Upper lobe of left lung (tissue), 6 donors: ENCODE measurements at regions not wholly inside any gene's neighbourhood (a gene's known extent, or its start where the extent isn't known, plus 50 kb on each side); places are given as distances from the start of the nearest gene placed in this dataset.
A peak's percentile ranks its signal among the peaks of the same experiment; 100 is the strongest.

Source experiments
- ATAC-seq, 2 donors: fragments of 200-7000 bp; cut with Tn5 transposase; one replicate each; pipeline ENCODE4 v1.9.1; 2022; ENCODE audit warnings: mild to moderate bottlenecking in 2 of 2, moderate library complexity in 2 of 2; ENCODE audit not compliant: low FRiP score in 2 of 2
- DNase-seq, 2 donors: peaks; one replicate each; pipeline ENCODE4 v3.0.0-alpha.2; 2019 to 2020
- H3K27ac ChIP-seq, 4 donors: fragments of 200-600 bp; sonication (generic); one replicate each; pipeline ENCODE4 v1.5.1; 2016 to 2019
- H3K27me3 ChIP-seq, 4 donors: fragments of 200-600 bp; sonication (generic); one replicate each; pipeline ENCODE4 v1.5.1; 2017 to 2019
- H3K36me3 ChIP-seq, 4 donors: fragments of 200-600 bp; sonication (generic); one replicate each; pipeline ENCODE4 v1.5.1; 2016 to 2019
- H3K4me1 ChIP-seq, 4 donors: fragments of 200-600 bp; sonication (generic); one replicate each; pipeline ENCODE4 v1.5.1; 2018 to 2019
- H3K4me3 ChIP-seq, 4 donors: fragments of 200-600 bp; sonication (generic); one replicate each; pipeline ENCODE4 v1.5.1; 2017 to 2019; ENCODE audit warnings: mild to moderate bottlenecking in 2 of 4, moderate library complexity in 1 of 4
- H3K9me3 ChIP-seq, 4 donors: fragments of 200-600 bp; sonication (generic); one replicate each; pipeline ENCODE4 v1.5.1; 2018 to 2019
- EP300 ChIP-seq, 4 donors: sonication (generic); formaldehyde crosslinking; IDR thresholded peaks; one replicate each; pipeline ENCODE4 v1.5.1; 2017; ENCODE audit warnings: antibody characterized with exemption in 4 of 4, control low read depth in 2 of 4
- POLR2A ChIP-seq, 4 donors: fragments of 450-650 bp; IDR thresholded peaks; one replicate each; pipeline ENCODE4 v1.5.1; 2016 to 2017; ENCODE audit warnings: antibody characterized with exemption in 4 of 4, mild to moderate bottlenecking in 2 of 4
- POLR2AphosphoS5 ChIP-seq, 2 donors: sonication (generic); formaldehyde crosslinking; IDR thresholded peaks; one replicate each; pipeline ENCODE4 v1.5.1; 2017; ENCODE audit warnings: antibody characterized with exemption in 2 of 2
- WGBS, 2 donors: methylation state at CpG; one replicate each; pipeline ENCODE4 v1.1.5; 2017 to 2018; 5-methylcytosine and 5-hydroxymethylcytosine counted together
- TF ChIP-seq, protein P1 (sequence below), 6 experiments: fragments of 450-650 bp in 4 of 6; fragments of 200-600 bp in 2 of 6; sonication (generic) in 2 of 6; IDR thresholded peaks; one replicate each; pipeline ENCODE4 v1.5.1; 2016 to 2019; ENCODE audit warnings: antibody characterized with exemption in 6 of 6
- donor health status: DM: no; HTN: no; CAD: no; lungs with moderate emphysema.
- donor health status: DM: no; HTN: yes; CAD: no; lungs with severe emphysema.

- no peak for ATAC-seq
- no peak for DNase-seq
- TF ChIP-seq, protein P1, sequence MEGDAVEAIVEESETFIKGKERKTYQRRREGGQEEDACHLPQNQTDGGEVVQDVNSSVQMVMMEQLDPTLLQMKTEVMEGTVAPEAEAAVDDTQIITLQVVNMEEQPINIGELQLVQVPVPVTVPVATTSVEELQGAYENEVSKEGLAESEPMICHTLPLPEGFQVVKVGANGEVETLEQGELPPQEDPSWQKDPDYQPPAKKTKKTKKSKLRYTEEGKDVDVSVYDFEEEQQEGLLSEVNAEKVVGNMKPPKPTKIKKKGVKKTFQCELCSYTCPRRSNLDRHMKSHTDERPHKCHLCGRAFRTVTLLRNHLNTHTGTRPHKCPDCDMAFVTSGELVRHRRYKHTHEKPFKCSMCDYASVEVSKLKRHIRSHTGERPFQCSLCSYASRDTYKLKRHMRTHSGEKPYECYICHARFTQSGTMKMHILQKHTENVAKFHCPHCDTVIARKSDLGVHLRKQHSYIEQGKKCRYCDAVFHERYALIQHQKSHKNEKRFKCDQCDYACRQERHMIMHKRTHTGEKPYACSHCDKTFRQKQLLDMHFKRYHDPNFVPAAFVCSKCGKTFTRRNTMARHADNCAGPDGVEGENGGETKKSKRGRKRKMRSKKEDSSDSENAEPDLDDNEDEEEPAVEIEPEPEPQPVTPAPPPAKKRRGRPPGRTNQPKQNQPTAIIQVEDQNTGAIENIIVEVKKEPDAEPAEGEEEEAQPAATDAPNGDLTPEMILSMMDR (IDR thresholded peaks at IDR 0.05): no peak
- no peak for TF ChIP-seq POLR2AphosphoS5 (IDR thresholded peaks at IDR 0.05)
- TF ChIP-seq POLR2A (IDR thresholded peaks at IDR 0.05): no peak
- no peak for TF ChIP-seq EP300 (IDR thresholded peaks at IDR 0.05)
- H3K36me3 ChIP-seq: no peaks in the 10 kb centered on the region
- no peaks in the 10 kb centered on the region for H3K4me1 ChIP-seq
- no peak overlapping the region for H3K4me3 ChIP-seq
- H3K27me3 ChIP-seq: no peaks in the 10 kb centered on the region
- H3K27ac ChIP-seq: no peak overlapping the region
- H3K9me3 ChIP-seq: no peaks in the 10 kb centered on the region
- WGBS, 2 donors: 63 to 71% methylated on average over 5 of the region's 5 CpGs
Measured at GRCh38 chr14:97543221-97543620, 746.0 kb downstream of the VRK1 start.

- WGBS, 2 donors: 47 to 61% methylated on average over 1 of the region's 1 CpG
- Histone ChIP-seq H3K27ac (no peak overlapping the region), H3K9me3 (no peaks in the 10 kb centered on the region), H3K36me3 (no peaks in the 10 kb centered on the region), H3K4me1 (no peaks in the 10 kb centered on the region), H3K27me3 (no peaks in the 10 kb centered on the region), H3K4me3 (no peak overlapping the region)
- TF ChIP-seq, protein P1 (IDR thresholded peaks at IDR 0.05): no peak
- no peak for TF ChIP-seq POLR2AphosphoS5 (IDR thresholded peaks at IDR 0.05)
- TF ChIP-seq POLR2A (IDR thresholded peaks at IDR 0.05): no peak
- no peak for TF ChIP-seq EP300 (IDR thresholded peaks at IDR 0.05)
- no peak for DNase-seq
- peak in 1 of 2 donors; percentile 22 for ATAC-seq
Measured at GRCh38 chr14:97543816-97544215, 746.6 kb downstream of the VRK1 start.

DNA sequence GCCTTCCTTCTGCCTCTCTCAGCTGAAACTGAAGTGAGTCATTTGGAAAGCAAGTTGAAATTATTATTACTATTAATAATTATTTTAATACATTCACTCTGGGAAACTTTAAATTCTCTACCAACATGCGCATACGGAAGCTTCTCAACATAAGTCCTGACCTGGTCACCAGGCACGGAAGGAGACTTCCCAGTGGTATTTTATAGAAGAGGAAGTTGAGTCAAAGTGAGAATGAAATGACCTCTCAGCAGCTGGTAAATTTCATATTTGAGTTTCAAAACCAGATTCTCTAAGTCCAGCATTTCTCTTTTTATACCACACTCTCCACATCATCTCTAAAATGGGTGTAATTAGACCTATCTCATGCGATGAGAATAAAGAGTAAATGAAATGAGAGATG lies 747.4 kb downstream of the VRK1 start:
- no peaks in the 10 kb centered on the region for H3K36me3 ChIP-seq
- peak in 1 of 2 donors; percentile 71 for ATAC-seq
- H3K9me3 ChIP-seq: no peaks in the 10 kb centered on the region
- no peak for DNase-seq
- H3K27ac ChIP-seq: no peak overlapping the region
- TF ChIP-seq EP300 (IDR thresholded peaks at IDR 0.05): no peak
- no peak for TF ChIP-seq POLR2A (IDR thresholded peaks at IDR 0.05)
- TF ChIP-seq, protein P1 (IDR thresholded peaks at IDR 0.05): no peak
- no peak for TF ChIP-seq POLR2AphosphoS5 (IDR thresholded peaks at IDR 0.05)
- no peaks in the 10 kb centered on the region for H3K27me3 ChIP-seq
- H3K4me1 ChIP-seq: no peaks in the 10 kb centered on the region
- H3K4me3 ChIP-seq: no peak overlapping the region
- WGBS, 2 donors: 83 to 86% methylated on average over 4 of the region's 4 CpGs

GRCh38 chr14:97546491-97547230 lies 749.5 kb downstream of the VRK1 start:
- Histone ChIP-seq H3K9me3 (no peaks in the 10 kb centered on the region), H3K4me1 (no peaks in the 10 kb centered on the region), H3K27ac (no peak overlapping the region), H3K27me3 (no peaks in the 10 kb centered on the region), H3K4me3 (no peak overlapping the region), H3K36me3 (no peaks in the 10 kb centered on the region)
- ATAC-seq (no peak), DNase-seq (peak in 1 of 2 donors; percentile 43)
- no peak for TF ChIP-seq EP300 (IDR thresholded peaks at IDR 0.05)
- TF ChIP-seq, protein P1 (IDR thresholded peaks at IDR 0.05): no peak
- TF ChIP-seq POLR2A (IDR thresholded peaks at IDR 0.05): no peak
- no peak for TF ChIP-seq POLR2AphosphoS5 (IDR thresholded peaks at IDR 0.05)
- 82 to 85% methylated on average over 20 of the region's 20 CpGs for WGBS, 2 donors

DNA sequence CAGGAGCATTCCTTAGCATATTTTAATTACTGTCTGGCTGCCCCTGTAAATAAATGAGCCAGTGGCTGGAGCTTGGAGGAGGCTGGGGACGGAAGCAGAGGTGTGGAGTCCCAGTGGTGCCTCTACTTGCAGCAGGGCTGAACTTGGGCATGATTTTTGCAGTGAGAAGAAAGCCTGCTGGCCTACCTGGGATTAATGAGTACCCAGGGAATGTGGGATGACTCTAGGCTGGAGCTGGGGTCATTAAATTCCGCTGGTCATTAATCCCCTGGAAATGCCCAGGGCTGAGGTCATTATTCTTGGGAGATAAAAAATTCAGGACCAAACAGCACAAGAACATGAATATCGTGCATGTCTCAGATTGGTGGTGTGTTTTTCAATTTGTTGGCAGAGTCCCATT lies 753.3 kb downstream of the VRK1 start:
- H3K27ac ChIP-seq: no peak overlapping the region
- TF ChIP-seq POLR2AphosphoS5 (IDR thresholded peaks at IDR 0.05) (no peak), EP300 (IDR thresholded peaks at IDR 0.05) (no peak), POLR2A (IDR thresholded peaks at IDR 0.05) (no peak)
- TF ChIP-seq, protein P1 (IDR thresholded peaks at IDR 0.05): no peak
- DNase-seq (no peak), ATAC-seq (no peak)
- H3K27me3 ChIP-seq: no peaks in the 10 kb centered on the region
- H3K4me1 ChIP-seq: no peaks in the 10 kb centered on the region
- 75 to 84% methylated on average over 3 of the region's 3 CpGs for WGBS, 2 donors
- H3K9me3 ChIP-seq: no peaks in the 10 kb centered on the region
- no peaks in the 10 kb centered on the region for H3K36me3 ChIP-seq
- no peak overlapping the region for H3K4me3 ChIP-seq
